ENCODE measurements at regions not wholly inside any gene's neighbourhood (a gene's known extent, or its start where the extent isn't known, plus 50 kb on each side); places are given as distances from the start of the nearest gene placed in this dataset.
"Not testable (repeated sequence)": the region's sequence is repeated elsewhere in the genome, so short reads cannot be mapped to it uniquely, and the experiment has no call there.

GRCh38 chr13:30816736-30817135, 81.4 kb downstream of the ALOX5AP start:
- intact Hi-C loops (cut with DNase I): no loop called here

DNA sequence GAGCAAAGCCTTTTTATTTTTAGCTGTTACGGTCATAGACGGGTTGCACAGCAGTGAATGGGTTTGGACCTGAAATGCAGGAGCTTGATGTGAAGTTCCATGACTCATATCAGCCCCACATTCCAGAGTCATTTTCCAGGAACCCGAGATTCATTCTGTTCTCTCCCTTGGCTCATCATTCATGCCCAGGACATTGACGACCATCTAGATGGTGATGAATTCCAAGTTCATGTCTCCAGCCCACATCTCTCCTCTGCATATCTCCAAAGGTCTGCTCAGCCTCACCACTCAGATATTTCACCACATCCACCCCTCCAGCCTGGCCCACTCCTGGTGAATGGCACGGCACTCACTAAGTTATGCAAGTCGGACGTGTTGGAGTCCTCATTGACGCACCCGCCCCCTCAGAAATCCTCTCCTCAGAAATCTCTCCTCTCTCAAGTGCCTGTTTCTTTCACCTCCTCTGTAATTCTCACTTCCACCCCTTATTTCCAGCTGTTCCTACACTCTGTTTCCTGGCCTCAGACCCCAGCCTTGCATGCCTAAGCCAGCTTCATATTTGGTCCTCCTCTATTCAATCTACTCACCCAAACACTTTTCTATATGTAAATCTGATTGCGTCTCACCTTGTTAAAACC, 83.1 kb downstream of the ALOX5AP start:
- intact Hi-C loops (cut with DNase I): no loop called here
- DNase-seq: no peak

More at GRCh38 chr13:30816736-30817135, 81.4 kb downstream of the ALOX5AP start:
- DNase-seq: no peak

DNA sequence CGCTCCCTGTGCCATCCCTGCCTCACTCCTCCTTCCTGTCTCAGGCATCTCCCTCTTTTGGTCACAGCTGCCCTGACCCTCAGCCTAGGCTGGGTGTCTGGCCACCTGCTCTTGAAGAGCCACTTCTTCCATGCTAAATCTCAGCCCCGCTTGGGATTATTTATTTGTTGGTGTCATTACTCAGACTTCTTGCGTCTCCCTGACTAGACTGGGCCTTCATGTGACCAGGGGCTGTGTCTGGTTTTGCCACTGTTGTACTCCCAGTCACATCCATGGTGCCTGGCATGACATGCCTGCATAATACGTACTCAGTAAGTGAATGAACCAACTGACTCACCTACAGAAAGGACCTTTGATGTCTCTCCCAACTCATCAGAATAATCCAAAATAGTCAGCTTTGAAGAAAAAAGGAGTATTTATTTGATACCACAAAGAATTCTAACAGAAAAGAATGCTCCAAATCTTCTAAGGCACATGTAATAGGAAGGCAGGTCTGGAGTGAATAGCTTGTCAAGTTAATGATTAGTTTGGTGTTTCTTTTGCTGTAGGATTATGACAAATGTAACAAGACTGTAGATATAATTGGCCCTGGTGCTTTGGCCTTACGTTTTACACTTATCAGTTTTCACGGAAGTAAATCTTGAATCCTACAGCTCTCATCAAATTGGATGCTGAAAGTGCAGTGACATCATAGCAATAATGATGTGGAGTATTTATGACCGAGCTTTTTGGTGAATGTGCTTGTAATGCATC, 84.0 kb downstream of the ALOX5AP start:
- intact Hi-C loops (cut with DNase I): no loop called here
- no peak for DNase-seq

- intact Hi-C loops (cut with DNase I): no loop called here
- no peak for DNase-seq
Observed at GRCh38 chr13:30821421-30821820, 84.7 kb upstream of the MEDAG start.

GRCh38 chr13:30824651-30825050, 81.4 kb upstream of the MEDAG start:
- intact Hi-C loops (cut with DNase I): no loop called here
- DNase-seq: no peak

DNA sequence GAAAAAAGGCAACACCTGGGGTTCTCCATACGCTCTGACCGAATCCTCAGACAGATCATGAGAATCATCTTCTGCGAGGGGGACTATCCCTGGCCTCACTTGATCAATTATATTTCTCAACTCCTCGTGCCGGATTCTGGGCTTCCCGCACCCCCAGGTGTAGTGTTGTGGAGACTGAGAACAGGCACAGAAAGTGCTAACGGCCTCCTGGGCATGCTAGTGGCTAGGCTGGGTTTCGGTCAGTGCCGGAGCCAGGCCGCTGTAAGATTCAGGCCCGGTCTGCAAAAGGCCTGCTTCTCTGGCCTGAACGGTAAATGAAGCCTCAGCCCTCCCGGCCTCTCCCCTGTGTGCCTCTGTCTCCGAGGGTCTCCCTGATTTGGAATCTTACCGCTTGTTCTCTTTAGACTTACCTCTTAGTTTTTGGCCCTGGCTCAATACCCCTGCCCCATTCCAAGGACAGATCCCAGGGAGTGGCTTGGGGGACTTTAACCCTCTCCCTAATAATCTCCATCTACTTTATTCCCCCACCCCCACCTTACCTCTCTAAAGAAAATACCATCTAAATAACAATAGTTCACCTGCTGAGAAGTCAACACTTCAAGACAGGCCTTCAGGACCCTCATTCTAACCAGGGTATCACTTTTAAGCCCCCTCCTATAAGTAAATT, 79.0 kb upstream of the MEDAG start:
- DNase-seq: no peak
- intact Hi-C loops (cut with DNase I): no loop called here

GRCh38 chr13:30827578-30827925, 78.5 kb upstream of the MEDAG start:
- intact Hi-C loops (cut with DNase I): no loop called here
- DNase-seq: no peak

DNA sequence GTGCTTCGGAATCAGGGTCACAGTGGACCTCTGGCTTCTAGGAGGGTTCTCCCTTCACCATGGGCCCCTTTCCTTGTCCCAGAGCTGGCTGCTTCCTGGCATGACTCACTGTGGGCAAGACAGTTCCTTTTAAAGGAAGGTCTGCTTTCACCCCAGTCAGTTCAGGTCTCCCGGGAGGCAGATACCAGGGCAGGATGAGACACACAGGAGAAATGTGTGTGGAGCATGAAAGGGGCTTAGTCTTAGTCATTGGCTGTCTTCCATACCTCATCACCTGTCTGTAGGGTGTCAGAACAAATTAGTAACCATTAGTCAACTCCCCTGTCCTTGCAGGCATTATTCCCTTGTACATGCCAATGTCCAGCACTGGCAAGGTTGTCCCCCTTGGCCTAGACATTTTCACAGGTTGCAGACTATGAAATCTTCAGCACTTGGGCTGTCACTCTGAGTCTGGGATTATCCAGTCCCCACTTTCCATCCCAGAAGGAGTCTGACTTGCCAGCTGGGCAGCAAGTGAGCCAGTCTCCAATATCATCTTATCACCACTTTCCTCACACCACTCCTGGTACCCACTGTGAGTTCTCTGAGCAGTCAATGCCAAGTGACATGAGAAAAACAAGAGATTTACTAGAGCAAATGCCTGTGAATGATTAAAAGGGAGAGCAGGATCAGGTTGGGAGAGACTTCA, 76.8 kb upstream of the MEDAG start:
- intact Hi-C loops (cut with DNase I): no loop called here
- no peak for DNase-seq

DNA sequence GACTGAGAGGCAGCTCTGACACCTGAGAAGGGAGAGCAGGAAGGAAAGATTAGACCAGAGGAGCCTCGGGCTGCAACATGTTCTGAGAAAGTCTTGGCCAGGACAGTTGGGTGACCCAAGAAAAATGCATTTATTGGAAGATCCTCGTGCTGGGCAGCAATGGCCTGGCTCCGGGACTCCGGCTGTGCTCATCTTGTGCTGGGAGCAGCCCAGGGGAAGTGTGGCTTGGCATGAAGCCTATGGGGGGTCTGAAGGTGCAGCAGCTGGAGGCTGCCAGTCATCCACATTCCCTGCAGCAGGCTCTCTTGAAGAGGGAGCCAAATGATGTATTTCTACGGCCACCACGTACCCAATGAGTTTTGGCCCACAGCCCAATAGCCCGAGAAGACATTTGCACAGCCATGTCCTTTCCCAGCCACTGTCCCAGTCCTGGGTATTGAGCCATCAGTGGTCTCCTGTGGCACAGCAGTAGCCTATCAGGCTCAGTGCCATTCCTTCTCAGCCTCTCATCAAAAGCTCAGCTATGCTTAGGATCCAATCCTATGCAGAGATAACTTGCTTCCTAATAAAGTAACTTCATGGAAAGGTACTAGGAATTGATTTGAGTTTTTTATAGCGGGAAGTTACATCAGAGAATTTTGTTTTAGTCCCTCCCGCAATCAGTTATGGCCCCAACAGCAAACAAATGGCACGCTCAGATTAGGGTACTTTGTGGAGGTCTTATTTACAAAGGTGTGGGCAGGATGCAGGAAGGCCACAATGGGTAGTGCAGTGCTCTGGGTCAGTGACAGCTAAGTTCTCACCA, 76.0 kb upstream of the MEDAG start:
- no peak for DNase-seq
- intact Hi-C loops (cut with DNase I): no loop called here

GRCh38 chr13:30830638-30830965, 75.5 kb upstream of the MEDAG start:
- intact Hi-C loops (cut with DNase I): no loop called here
- no peak for DNase-seq

DNA sequence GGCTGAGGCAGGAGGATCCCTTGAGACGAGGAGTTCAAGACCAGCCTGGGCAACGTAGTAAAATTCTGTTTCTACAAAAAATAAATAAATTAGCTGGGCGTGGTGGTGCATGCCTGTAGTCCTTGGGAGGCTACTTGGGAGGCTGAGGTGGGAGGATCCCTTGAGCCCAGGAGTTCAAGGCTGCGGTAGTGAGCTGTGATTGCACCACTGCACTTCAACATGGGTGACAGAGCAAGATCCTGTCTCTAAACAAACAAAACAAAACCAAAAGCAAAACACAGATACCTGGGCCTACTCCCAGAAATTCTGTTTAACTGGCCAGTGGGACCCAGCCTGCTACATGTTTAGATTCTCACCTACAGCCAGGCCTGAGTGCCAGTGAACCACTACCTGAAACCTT, 74.6 kb upstream of the MEDAG start:
- intact Hi-C loops (cut with DNase I): no loop called here
- DNase-seq: no peak

DNA sequence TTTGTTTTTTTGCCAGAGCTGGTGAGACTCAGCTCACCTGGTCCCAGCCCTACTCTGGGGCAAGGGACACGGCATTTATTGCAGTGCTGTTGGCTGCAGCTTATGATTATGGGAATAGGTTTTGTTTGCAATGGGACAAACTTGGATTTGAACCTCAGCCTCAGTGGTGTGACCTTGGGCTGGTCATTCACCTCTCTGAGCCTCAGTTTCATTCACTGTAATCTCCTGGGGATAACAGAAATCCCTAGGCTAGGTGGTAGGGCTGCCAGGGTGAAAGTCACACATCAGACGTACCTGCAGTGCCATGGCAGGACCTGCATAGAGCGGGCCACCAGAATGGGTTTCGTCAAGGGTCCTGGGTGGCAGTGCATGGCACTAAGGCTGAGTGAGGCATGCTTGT, 73.7 kb upstream of the MEDAG start:
- DNase-seq: no peak
- intact Hi-C loops (cut with DNase I): no loop called here

DNA sequence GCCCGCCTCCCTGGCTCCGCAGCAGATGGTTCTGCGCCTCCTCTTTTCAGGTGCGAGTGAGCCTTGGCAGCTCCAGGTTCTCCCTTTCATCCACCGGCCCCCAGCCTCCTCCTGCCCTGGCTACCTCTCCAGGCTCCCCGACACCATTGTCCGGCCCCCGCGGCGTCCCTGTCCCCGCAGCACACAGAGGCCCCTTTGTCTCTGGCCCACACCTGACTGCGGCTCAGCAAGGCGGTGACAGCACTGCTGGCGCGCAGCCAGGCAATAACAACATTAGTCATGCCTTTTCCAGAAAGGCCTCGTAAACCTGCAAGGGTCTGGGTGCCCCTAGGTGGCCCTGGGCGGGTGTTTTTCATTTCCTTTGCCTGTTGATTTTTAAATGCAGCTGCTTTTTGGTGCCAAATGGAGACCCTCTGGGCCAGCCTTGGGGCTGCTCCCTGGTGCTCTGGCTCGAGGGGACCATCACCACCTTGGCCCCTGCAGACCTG, 73.2 kb upstream of the MEDAG start:
- peak in 2 of 42 donors; percentile 27 to 54 for DNase-seq
- intact Hi-C loops (cut with DNase I): no loop called here

DNA sequence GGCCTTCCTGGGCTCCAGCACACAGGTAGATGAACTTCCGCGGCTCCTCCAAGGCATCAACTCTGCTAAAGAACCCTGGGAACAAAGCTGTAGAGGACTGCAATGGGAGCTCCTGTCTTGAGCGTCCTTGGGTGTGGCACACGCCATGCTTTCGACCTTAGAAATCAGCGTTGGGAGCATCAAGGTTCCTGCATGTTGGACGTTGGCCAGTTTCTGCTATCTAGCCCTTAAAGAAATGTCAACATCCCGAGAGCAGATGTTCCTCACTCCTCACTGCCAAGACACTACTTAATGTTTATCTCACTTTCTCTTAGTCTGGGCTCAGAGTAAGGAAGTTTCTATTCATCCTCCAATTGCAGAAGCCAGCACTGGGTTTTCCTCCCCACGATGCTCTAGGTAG, 70.6 kb upstream of the MEDAG start:
- no peak for DNase-seq
- intact Hi-C loops (cut with DNase I): no loop called here

GRCh38 chr13:30837227-30838159, 68.6 kb upstream of the MEDAG start:
- intact Hi-C loops (cut with DNase I): no loop called here
- DNase-seq: no peak

DNA sequence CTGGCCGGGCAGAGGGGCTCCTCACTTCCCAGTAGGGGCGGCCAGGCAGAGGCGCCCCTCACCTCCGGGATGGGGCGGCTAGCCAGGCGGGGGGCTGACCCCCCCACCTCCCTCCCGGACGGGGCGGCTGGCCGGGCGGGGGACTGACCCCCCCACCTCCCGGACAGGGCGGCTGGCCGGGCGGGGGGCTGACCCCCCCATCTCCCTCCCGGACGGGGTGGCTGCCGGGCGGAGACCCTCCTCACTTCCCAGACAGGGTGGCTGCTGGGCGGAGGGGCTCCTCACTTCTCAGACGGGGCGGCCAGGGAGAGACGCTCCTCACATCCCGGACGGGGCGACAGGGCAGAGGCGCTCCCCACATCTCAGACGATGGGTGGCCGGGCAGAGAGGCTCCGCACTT, 66.4 kb upstream of the MEDAG start:
- intact Hi-C loops (cut with DNase I): not testable (repeated sequence)

GRCh38 chr13:30840515-30840914, 65.6 kb upstream of the MEDAG start:
- DNase-seq: no peak
- intact Hi-C loops (cut with DNase I): no loop called here

More for the DNA sequence above, 66.4 kb upstream of the MEDAG start:
- not testable (repeated sequence) for DNase-seq

DNA sequence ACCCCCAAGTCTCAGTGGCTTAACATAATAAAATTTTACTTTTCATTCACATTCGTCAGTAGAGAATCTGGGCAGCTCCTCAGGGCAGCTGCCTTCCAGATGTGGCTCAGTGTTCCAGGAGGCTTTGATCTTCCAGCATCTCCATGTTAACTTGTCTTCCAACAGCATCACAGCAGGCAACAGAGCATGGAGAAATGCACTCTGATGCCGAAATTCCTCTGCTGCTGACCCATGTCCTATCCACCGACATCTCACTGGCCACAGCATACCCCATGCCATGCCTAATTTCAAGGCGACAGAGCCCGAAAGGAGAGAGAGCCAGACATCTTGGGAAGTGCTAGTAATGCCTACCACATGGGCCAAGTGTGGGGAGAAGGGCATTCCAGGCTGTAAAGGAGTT, 64.9 kb upstream of the MEDAG start:
- intact Hi-C loops (cut with DNase I): no loop called here

More for the DNA sequence above, 64.9 kb upstream of the MEDAG start:
- no peak for DNase-seq
